ENCODE measurements at regions not wholly inside any gene's neighbourhood (a gene's known extent, or its start where the extent isn't known, plus 50 kb on each side); places are given as distances from the start of the nearest gene placed in this dataset.

DNA sequence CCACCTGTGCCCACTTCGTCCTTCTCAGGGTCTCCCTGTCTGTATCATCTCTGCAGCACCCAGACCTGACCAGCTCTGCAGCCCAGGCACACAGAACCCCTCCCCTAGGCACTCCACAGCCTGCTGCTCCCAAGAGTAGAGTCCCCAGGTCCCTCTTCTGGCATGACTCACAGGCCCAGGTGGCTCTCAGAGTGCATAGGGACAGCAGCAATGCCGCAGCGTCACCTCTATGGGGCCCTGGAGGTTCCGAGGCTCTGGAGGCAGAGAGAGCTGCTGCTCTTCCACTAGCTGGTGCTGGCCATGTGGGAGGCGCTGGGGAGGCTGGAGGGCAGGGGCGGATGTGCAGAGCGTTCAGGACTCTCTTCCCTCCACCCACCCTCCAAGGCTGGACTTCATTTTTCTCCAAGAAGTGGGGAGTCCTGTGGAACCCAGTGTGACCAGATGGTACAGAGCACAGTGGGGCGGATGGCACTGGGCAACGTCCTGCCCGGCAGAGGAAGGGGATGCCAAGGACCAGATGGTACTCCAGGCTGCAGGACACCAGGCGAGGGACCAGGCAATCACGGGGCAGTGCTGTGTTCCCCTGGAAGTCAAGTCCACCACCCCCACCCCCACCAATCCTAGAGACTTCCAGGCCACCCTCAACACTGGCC is 151.7 kb downstream of the RBFOX3 start:
- no peak overlapping the region for H3K4me3 ChIP-seq (ENCODE audit: low read length)
- no peaks in the 10 kb centered on the region for H3K4me1 ChIP-seq (ENCODE audit: control insufficient read depth, insufficient read depth, low read length)
- no peaks in the 10 kb centered on the region for H3K36me3 ChIP-seq (ENCODE audit: control insufficient read depth, insufficient read depth, low read length)
- DNase-seq = no peak
- no CpG with 5 or more reads among the region's 12 CpGs for WGBS (ENCODE audit: insufficient coverage, low lambda C conversion rate)
- peaks cover 7% of the 10 kb centered on the region for H3K9me3 ChIP-seq (ENCODE audit: control insufficient read depth, low read depth, low read length)
- no peak overlapping the region for H3K27ac ChIP-seq (ENCODE audit: low read length)
- H3K27me3 ChIP-seq (ENCODE audit: control insufficient read depth, insufficient read depth, low read length) = peaks cover 2% of the 10 kb centered on the region

DNA sequence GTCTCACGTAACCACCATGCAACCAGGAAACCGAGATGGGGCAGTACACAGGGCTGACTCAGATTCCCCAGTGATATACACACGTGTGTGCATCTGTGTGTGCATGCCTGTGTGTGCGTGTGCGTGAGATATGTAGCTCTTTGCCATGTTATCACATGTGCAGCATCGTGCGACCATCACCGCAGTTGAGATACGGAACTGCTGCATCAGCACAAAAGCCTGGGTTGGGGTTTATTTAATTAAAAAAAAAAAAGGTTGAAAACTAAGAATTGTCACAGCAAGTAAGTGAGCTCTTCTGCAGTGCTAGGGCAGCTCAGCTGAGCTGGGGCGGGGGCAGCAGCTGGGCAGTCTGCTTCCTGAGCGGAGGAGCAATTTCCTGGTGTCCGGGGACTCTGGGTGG is 152.5 kb downstream of the RBFOX3 start:
- DNase-seq = no peak
- Histone ChIP-seq H3K9me3 (ENCODE audit: control insufficient read depth, low read depth, low read length) (peaks cover 6% of the 10 kb centered on the region), H3K27ac (ENCODE audit: low read length) (no peak overlapping the region), H3K27me3 (ENCODE audit: control insufficient read depth, insufficient read depth, low read length) (peaks cover 2% of the 10 kb centered on the region), H3K36me3 (ENCODE audit: control insufficient read depth, insufficient read depth, low read length) (no peaks in the 10 kb centered on the region), H3K4me3 (ENCODE audit: low read length) (no peak overlapping the region), H3K4me1 (ENCODE audit: control insufficient read depth, insufficient read depth, low read length) (no peaks in the 10 kb centered on the region)
- WGBS (ENCODE audit: insufficient coverage, low lambda C conversion rate) = no CpG with 5 or more reads among the region's 12 CpGs

DNA sequence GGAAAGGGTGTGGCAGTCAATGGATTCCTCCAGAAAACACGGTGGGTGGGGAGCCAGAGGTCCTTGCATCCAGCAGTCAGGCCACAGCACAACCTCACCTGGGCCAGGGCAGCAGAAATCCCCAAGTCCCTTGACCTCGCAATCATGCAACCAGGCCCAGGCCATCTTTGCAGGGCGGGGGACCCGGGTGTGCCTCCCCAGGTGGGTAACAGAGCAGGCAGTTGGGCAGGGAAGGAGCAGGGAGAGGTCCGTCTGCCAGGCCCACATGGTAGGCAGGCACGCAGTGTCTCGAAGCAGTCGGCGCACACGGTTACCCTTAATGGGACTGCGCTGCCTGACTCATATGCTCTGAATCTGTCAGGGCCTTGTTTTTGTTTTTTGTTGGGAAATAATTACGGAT is 153.0 kb downstream of the RBFOX3 start:
- H3K4me3 ChIP-seq (ENCODE audit: low read length) = no peak overlapping the region
- H3K27ac ChIP-seq (ENCODE audit: low read length) = no peak overlapping the region
- peaks cover under 1% of the 10 kb centered on the region for H3K9me3 ChIP-seq (ENCODE audit: control insufficient read depth, low read depth, low read length)
- no CpG with 5 or more reads among the region's 12 CpGs for WGBS (ENCODE audit: insufficient coverage, low lambda C conversion rate)
- no peaks in the 10 kb centered on the region for H3K4me1 ChIP-seq (ENCODE audit: control insufficient read depth, insufficient read depth, low read length)
- no peak for DNase-seq
- H3K27me3 ChIP-seq (ENCODE audit: control insufficient read depth, insufficient read depth, low read length) = peaks cover 2% of the 10 kb centered on the region
- H3K36me3 ChIP-seq (ENCODE audit: control insufficient read depth, insufficient read depth, low read length) = no peaks in the 10 kb centered on the region

GRCh38 chr17:79457376-79457775 is 153.5 kb downstream of the RBFOX3 start:
- Histone ChIP-seq H3K9me3 (ENCODE audit: control insufficient read depth, low read depth, low read length) (no peaks in the 10 kb centered on the region), H3K36me3 (ENCODE audit: control insufficient read depth, insufficient read depth, low read length) (no peaks in the 10 kb centered on the region), H3K27ac (ENCODE audit: low read length) (no peak overlapping the region), H3K4me1 (ENCODE audit: control insufficient read depth, insufficient read depth, low read length) (no peaks in the 10 kb centered on the region), H3K4me3 (ENCODE audit: low read length) (no peak overlapping the region), H3K27me3 (ENCODE audit: control insufficient read depth, insufficient read depth, low read length) (peaks cover 2% of the 10 kb centered on the region)
- no CpG with 5 or more reads among the region's 17 CpGs for WGBS (ENCODE audit: insufficient coverage, low lambda C conversion rate)
- DNase-seq = no peak

GRCh38 chr17:79455636-79456035 is 155.2 kb downstream of the RBFOX3 start:
- Histone ChIP-seq H3K36me3 (ENCODE audit: control insufficient read depth, insufficient read depth, low read length) (no peaks in the 10 kb centered on the region), H3K4me3 (ENCODE audit: low read length) (no peak overlapping the region), H3K9me3 (ENCODE audit: control insufficient read depth, low read depth, low read length) (no peaks in the 10 kb centered on the region), H3K27me3 (ENCODE audit: control insufficient read depth, insufficient read depth, low read length) (no peaks in the 10 kb centered on the region), H3K27ac (ENCODE audit: low read length) (no peak overlapping the region), H3K4me1 (ENCODE audit: control insufficient read depth, insufficient read depth, low read length) (no peaks in the 10 kb centered on the region)
- DNase-seq = no peak
- WGBS (ENCODE audit: insufficient coverage, low lambda C conversion rate) = no CpG with 5 or more reads among the region's 11 CpGs

DNA sequence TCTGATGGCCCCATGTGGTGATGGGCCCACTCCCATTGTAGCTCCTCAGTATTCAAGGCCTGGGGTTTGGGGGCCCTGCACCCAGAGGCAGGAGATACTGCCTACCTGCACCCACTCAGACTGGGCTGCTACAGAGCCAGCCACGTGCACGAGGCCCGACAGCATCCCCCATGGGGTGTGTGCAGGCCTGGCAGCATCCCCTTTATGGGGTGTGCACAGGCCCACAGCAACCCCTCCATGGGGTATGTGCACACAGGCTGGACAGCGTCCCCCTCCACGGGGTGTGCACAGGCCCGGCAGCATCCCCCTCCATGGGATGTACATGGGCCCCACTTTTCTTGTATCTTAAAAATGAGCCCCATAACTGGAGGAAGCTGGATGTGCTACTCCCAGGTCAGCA is 156.0 kb downstream of the RBFOX3 start:
- H3K4me1 ChIP-seq (ENCODE audit: control insufficient read depth, insufficient read depth, low read length) = no peaks in the 10 kb centered on the region
- H3K9me3 ChIP-seq (ENCODE audit: control insufficient read depth, low read depth, low read length) = no peaks in the 10 kb centered on the region
- no peaks in the 10 kb centered on the region for H3K27me3 ChIP-seq (ENCODE audit: control insufficient read depth, insufficient read depth, low read length)
- DNase-seq = no peak
- no peak overlapping the region for H3K27ac ChIP-seq (ENCODE audit: low read length)
- no peaks in the 10 kb centered on the region for H3K36me3 ChIP-seq (ENCODE audit: control insufficient read depth, insufficient read depth, low read length)
- no CpG with 5 or more reads among the region's 6 CpGs for WGBS (ENCODE audit: insufficient coverage, low lambda C conversion rate)
- no peak overlapping the region for H3K4me3 ChIP-seq (ENCODE audit: low read length)

DNA sequence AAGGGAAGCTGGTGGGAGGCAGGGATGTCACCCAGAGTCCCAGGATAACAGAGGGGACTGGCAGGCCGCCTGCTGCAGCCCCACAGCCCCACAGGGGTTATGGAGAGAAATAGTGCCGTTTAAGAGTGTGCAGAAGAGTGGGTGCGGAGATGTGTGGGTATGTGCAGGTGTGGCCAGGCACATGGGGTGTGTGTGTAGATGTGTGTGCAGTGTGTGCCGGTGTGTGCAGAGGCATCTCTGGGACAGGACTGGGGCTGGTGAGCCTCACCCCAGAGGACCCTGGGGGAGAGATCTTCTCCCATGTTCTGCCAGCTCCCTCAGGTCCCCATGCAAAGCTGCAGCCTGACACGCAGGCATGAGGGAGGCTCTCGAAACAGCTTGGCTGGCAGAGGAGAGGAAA is 157.4 kb downstream of the RBFOX3 start:
- no peaks in the 10 kb centered on the region for H3K9me3 ChIP-seq (ENCODE audit: control insufficient read depth, low read depth, low read length)
- no peak overlapping the region for H3K27ac ChIP-seq (ENCODE audit: low read length)
- no peak overlapping the region for H3K4me3 ChIP-seq (ENCODE audit: low read length)
- H3K27me3 ChIP-seq (ENCODE audit: control insufficient read depth, insufficient read depth, low read length) = peaks cover 3% of the 10 kb centered on the region
- H3K4me1 ChIP-seq (ENCODE audit: control insufficient read depth, insufficient read depth, low read length) = no peaks in the 10 kb centered on the region
- no CpG with 5 or more reads among the region's 6 CpGs for WGBS (ENCODE audit: insufficient coverage, low lambda C conversion rate)
- no peak for DNase-seq
- no peaks in the 10 kb centered on the region for H3K36me3 ChIP-seq (ENCODE audit: control insufficient read depth, insufficient read depth, low read length)

- Histone ChIP-seq H3K27ac (ENCODE audit: low read length) (no peak overlapping the region), H3K27me3 (ENCODE audit: control insufficient read depth, insufficient read depth, low read length) (peaks cover 3% of the 10 kb centered on the region), H3K4me3 (ENCODE audit: low read length) (no peak overlapping the region), H3K36me3 (ENCODE audit: control insufficient read depth, insufficient read depth, low read length) (no peaks in the 10 kb centered on the region), H3K9me3 (ENCODE audit: control insufficient read depth, low read depth, low read length) (no peaks in the 10 kb centered on the region), H3K4me1 (ENCODE audit: control insufficient read depth, insufficient read depth, low read length) (no peaks in the 10 kb centered on the region)
- 83% methylated on average over 1 of the region's 11 CpGs for WGBS (ENCODE audit: insufficient coverage, low lambda C conversion rate)
- no peak for DNase-seq
Observed at GRCh38 chr17:79452706-79453105, 158.1 kb downstream of the RBFOX3 start.

DNA sequence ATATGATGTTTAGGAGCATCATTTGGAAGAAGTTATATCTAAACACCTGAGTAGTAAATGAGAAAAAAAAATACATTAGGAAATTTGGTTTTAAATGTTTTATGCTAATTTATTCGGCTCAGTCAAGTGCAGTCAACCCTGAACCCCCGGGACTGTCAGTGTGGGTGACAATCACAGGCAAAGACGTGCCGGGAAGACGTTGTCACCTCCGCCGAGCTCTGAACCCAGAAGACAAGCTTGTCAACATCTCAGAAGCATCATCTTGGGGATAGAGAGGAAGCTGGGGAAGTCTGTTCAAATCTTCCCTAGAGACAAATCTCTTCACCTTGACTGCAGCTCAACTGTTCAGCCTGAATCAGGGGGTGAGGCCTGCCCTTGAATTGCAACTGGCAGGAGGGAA is 159.7 kb downstream of the RBFOX3 start:
- H3K27ac ChIP-seq (ENCODE audit: low read length) = no peak overlapping the region
- no peaks in the 10 kb centered on the region for H3K9me3 ChIP-seq (ENCODE audit: control insufficient read depth, low read depth, low read length)
- H3K4me3 ChIP-seq (ENCODE audit: low read length) = no peak overlapping the region
- H3K27me3 ChIP-seq (ENCODE audit: control insufficient read depth, insufficient read depth, low read length) = peaks cover 3% of the 10 kb centered on the region
- no peak for DNase-seq
- no CpG with 5 or more reads among the region's 7 CpGs for WGBS (ENCODE audit: insufficient coverage, low lambda C conversion rate)
- no peaks in the 10 kb centered on the region for H3K36me3 ChIP-seq (ENCODE audit: control insufficient read depth, insufficient read depth, low read length)
- no peaks in the 10 kb centered on the region for H3K4me1 ChIP-seq (ENCODE audit: control insufficient read depth, insufficient read depth, low read length)

DNA sequence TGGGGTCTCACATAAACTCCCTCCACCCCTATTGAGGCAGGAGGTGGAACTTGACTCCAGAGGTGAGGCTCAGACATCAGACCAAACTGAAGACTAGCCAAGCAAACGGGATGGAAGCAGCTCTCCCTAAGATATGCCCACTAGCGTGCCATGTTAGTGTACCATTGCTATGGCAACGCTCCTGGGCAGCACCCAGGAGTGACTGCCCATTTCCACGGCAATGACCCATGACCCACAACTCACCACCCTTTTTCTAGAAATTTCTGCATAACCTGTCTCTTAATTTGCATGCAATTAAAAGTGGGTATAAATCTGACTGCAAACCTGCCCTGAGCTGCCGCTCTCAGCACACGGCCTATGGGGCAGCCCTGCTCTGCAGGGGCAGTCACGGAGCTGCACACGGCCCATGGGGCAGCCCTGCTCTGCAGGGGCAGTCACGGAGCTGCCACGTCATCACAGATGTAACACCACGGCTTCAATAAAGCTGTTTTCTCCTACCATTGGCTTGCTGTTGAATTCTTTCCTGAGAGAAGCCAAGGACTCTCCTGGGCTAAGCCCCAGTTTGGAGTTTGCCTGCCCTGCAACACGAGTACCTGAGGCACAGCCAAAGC is 164.3 kb downstream of the RBFOX3 start:
- no peaks in the 10 kb centered on the region for H3K9me3 ChIP-seq (ENCODE audit: control insufficient read depth, low read depth, low read length)
- no CpG with 5 or more reads among the region's 12 CpGs for WGBS (ENCODE audit: insufficient coverage, low lambda C conversion rate)
- no peak overlapping the region for H3K27ac ChIP-seq (ENCODE audit: low read length)
- no peaks in the 10 kb centered on the region for H3K36me3 ChIP-seq (ENCODE audit: control insufficient read depth, insufficient read depth, low read length)
- no peak overlapping the region for H3K4me3 ChIP-seq (ENCODE audit: low read length)
- DNase-seq = no peak
- H3K27me3 ChIP-seq (ENCODE audit: control insufficient read depth, insufficient read depth, low read length) = peaks cover 3% of the 10 kb centered on the region
- H3K4me1 ChIP-seq (ENCODE audit: control insufficient read depth, insufficient read depth, low read length) = no peaks in the 10 kb centered on the region

DNA sequence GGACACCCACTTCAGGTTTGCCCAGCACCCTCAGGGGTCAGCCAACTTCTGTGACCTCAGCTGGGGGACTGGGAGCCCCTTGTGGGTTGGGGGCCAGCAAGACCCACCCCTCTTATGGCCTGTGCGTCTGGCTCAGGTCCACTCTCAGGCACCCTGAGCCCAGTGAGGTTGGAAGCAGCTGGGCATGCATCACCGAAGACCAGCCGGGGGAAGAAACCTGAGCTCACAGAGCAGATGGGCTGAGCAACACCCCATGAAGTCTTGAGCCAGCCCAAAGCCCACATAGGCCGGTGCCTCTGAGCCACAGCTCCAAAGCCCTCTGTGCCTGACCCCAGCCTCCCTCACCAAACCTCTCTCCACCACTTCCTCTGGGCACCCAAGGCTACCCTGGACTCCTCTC is 166.7 kb downstream of the RBFOX3 start:
- H3K27ac ChIP-seq (ENCODE audit: low read length) = no peak overlapping the region
- H3K9me3 ChIP-seq (ENCODE audit: control insufficient read depth, low read depth, low read length) = no peaks in the 10 kb centered on the region
- WGBS (ENCODE audit: insufficient coverage, low lambda C conversion rate) = no CpG with 5 or more reads among the region's 4 CpGs
- peaks cover 6% of the 10 kb centered on the region for H3K27me3 ChIP-seq (ENCODE audit: control insufficient read depth, insufficient read depth, low read length)
- H3K4me3 ChIP-seq (ENCODE audit: low read length) = no peak overlapping the region
- no peaks in the 10 kb centered on the region for H3K4me1 ChIP-seq (ENCODE audit: control insufficient read depth, insufficient read depth, low read length)
- no peaks in the 10 kb centered on the region for H3K36me3 ChIP-seq (ENCODE audit: control insufficient read depth, insufficient read depth, low read length)
- DNase-seq = no peak
